ENCODE measurements at regions not wholly inside any gene's neighbourhood (a gene's known extent, or its start where the extent isn't known, plus 50 kb on each side); places are given as distances from the start of the nearest gene placed in this dataset.

DNA sequence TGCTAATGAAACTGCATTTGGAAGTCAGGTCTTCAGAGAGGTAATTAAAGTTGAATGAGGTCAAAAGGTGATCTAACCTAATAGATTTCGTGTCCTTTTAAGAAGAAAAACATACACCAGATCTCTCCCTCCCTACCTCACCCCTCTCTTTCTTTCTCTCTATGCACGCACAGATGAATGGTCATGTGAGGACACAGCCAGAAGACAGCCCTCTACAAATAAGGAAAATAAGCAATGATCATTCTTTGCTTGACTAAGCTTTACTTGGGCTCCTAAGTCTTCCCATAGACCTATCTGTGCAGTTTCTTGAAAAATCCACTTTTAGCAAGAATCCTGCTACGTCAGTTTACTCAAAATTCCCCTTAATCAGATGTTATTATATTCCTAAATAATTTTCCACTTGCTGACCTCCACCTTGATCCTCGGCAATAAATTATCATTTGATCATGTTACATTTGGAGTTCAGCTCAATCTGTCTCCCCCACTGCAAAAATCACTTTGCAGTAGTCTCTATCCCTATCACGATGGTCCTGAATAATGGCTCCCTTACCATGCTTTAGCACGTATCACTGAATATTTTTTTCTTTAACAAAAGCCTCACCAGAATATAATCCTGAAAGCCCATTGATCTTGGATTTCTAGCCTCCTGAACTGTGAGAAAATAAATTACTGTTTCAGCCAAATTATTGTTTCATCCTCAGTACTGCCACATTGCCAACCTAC, 527.3 kb downstream of the GABRG1 start:
- intact Hi-C loops (cut with DNase I): no loop called here
- Histone ChIP-seq H3K4me3 (no peak overlapping the region), H3K9me3 (no peaks in the 10 kb centered on the region), H3K27ac (no peak overlapping the region), H3K27me3 (ENCODE audit: insufficient read depth in 3 of 3, low read length in 2 of 3) (no peaks in the 10 kb centered on the region), H3K36me3 (ENCODE audit: insufficient read depth in 1 of 2, low read depth in 1 of 2) (no peaks in the 10 kb centered on the region), H3K4me1 (no peaks in the 10 kb centered on the region)
- DNase-seq: no peak
- TF ChIP-seq, protein P1, sequence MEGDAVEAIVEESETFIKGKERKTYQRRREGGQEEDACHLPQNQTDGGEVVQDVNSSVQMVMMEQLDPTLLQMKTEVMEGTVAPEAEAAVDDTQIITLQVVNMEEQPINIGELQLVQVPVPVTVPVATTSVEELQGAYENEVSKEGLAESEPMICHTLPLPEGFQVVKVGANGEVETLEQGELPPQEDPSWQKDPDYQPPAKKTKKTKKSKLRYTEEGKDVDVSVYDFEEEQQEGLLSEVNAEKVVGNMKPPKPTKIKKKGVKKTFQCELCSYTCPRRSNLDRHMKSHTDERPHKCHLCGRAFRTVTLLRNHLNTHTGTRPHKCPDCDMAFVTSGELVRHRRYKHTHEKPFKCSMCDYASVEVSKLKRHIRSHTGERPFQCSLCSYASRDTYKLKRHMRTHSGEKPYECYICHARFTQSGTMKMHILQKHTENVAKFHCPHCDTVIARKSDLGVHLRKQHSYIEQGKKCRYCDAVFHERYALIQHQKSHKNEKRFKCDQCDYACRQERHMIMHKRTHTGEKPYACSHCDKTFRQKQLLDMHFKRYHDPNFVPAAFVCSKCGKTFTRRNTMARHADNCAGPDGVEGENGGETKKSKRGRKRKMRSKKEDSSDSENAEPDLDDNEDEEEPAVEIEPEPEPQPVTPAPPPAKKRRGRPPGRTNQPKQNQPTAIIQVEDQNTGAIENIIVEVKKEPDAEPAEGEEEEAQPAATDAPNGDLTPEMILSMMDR (IDR thresholded peaks at IDR 0.05): no peak
- WGBS, 3 donors: 47 to 52% (median 51%) methylated on average over 6 of the region's 6 CpGs
- ATAC-seq: no peak

GRCh38 chr4:45580334-45580733, 543.5 kb downstream of the GABRG1 start:
- H3K9me3 ChIP-seq: peaks cover 6% of the 10 kb centered on the region
- H3K27me3 ChIP-seq (ENCODE audit: insufficient read depth in 3 of 3, low read length in 2 of 3): no peaks in the 10 kb centered on the region
- DNase-seq: no peak
- no peak overlapping the region for H3K27ac ChIP-seq
- ATAC-seq: no peak
- intact Hi-C loops (cut with DNase I): no loop called here
- no peaks in the 10 kb centered on the region for H3K4me1 ChIP-seq
- TF ChIP-seq, protein P1 (IDR thresholded peaks at IDR 0.05): no peak
- H3K4me3 ChIP-seq: no peak overlapping the region
- no peaks in the 10 kb centered on the region for H3K36me3 ChIP-seq (ENCODE audit: insufficient read depth in 1 of 2, low read depth in 1 of 2)
- WGBS, 3 donors: 24 to 25% (median 25%) methylated on average over 3 of the region's 3 CpGs

DNA sequence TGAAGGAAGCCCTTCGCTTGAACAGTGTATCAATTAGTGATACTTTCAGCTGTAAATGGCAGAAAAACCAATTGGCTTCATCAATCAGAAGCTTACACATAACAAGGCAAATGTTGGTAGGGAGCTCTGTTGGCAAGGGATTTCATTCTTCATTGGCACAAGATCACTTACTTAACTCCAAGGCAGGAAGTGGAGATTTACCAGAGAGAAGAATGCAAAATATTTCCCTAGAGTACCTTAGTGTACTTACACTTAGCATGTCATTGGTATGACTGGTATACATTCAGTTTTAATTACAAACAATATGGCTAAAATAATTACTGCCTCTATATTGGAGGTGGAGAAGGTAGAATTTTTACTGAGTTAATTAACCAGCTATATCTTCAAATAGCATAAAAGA, 545.0 kb downstream of the GABRG1 start:
- DNase-seq (no peak), ATAC-seq (no peak)
- no peaks in the 10 kb centered on the region for H3K27me3 ChIP-seq (ENCODE audit: insufficient read depth in 3 of 3, low read length in 2 of 3)
- H3K4me1 ChIP-seq: no peaks in the 10 kb centered on the region
- peaks cover 6% of the 10 kb centered on the region for H3K9me3 ChIP-seq
- no peak overlapping the region for H3K27ac ChIP-seq
- TF ChIP-seq, protein P1 (IDR thresholded peaks at IDR 0.05): no peak
- 40 to 60% (median 47%) methylated on average over 1 of the region's 1 CpG for WGBS, 3 donors
- intact Hi-C loops (cut with DNase I): no loop called here
- H3K36me3 ChIP-seq (ENCODE audit: insufficient read depth in 1 of 2, low read depth in 1 of 2): no peaks in the 10 kb centered on the region
- H3K4me3 ChIP-seq: no peak overlapping the region

DNA sequence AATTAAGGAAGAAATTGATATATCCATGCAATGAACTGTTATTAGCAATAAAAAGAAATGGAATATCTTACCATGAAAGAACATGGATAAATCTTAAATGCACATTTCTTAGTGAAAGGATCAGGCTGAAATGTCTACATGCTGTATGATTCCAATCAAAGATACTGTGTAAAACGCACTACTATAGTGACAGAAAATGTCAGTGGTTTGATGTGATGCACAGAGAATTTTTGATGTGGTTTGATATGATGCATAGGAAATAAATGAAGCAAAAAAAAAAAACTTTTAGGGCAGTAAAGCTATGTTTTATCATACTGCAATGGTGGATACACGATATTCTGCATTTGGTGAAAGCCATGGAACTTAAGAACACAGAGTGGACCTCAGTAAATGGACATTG, 547.6 kb downstream of the GABRG1 start:
- H3K27me3 ChIP-seq (ENCODE audit: insufficient read depth in 3 of 3, low read length in 2 of 3): no peaks in the 10 kb centered on the region
- no peaks in the 10 kb centered on the region for H3K4me1 ChIP-seq
- H3K27ac ChIP-seq: no peak overlapping the region
- H3K4me3 ChIP-seq: no peak overlapping the region
- ATAC-seq (no peak), DNase-seq (no peak)
- no peaks in the 10 kb centered on the region for H3K9me3 ChIP-seq
- WGBS, 3 donors: 79 to 87% (median 82%) methylated on average over 2 of the region's 2 CpGs
- no peaks in the 10 kb centered on the region for H3K36me3 ChIP-seq (ENCODE audit: insufficient read depth in 1 of 2, low read depth in 1 of 2)
- TF ChIP-seq, protein P1 (IDR thresholded peaks at IDR 0.05): no peak
- intact Hi-C loops (cut with DNase I): no loop called here

DNA sequence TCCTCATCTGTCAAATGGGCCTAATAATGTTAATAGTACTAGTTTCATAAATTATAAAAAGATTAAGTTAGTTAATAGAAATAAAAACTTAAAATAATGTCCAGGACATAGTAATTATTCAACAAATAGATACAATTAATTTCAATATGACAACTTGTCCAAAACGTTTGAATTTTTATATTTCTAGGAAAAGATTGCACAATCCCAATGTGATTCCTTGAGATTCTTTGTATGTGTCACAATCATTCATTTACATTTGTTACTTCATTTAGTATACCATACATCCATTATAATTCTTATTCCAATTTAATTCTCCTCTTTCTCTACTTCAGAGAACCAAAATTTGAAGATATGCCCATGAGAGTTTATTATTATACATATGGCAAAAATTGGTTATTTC, 554.2 kb downstream of the GABRG1 start:
- no peak overlapping the region for H3K27ac ChIP-seq

More for the DNA sequence above, 554.2 kb downstream of the GABRG1 start:
- DNase-seq: no peak
- no peaks in the 10 kb centered on the region for H3K4me1 ChIP-seq
- intact Hi-C loops (cut with DNase I): no loop called here
- H3K36me3 ChIP-seq (ENCODE audit: insufficient read depth in 1 of 2, low read depth in 1 of 2): no peaks in the 10 kb centered on the region
- WGBS, 3 donors: 68 to 81% (median 72%) methylated on average over 1 of the region's 1 CpG
- no peaks in the 10 kb centered on the region for H3K27me3 ChIP-seq (ENCODE audit: insufficient read depth in 3 of 3, low read length in 2 of 3)
- H3K4me3 ChIP-seq: no peak overlapping the region
- H3K9me3 ChIP-seq: no peaks in the 10 kb centered on the region
- no peak for ATAC-seq
- TF ChIP-seq, protein P1 (IDR thresholded peaks at IDR 0.05): no peak
